Neural crest cell (in vitro differentiated cells): ENCODE measurements at regions not wholly inside any gene's neighbourhood (a gene's known extent, or its start where the extent isn't known, plus 50 kb on each side); places are given as distances from the start of the nearest gene placed in this dataset.
"Not testable (repeated sequence)": the region's sequence is repeated elsewhere in the genome, so short reads cannot be mapped to it uniquely, and the experiment has no call there.

Experiments
- DNase-seq: peaks from one replicate; pipeline ENCODE4 v3.0.0; 2021; ENCODE audit warnings: low read depth, mixed read lengths, low spot score
- H3K27ac Mint-ChIP-seq: one replicate; pipeline ENCODE4 v1.8.0; 2021; ENCODE audit warnings: mild to moderate bottlenecking, mixed read lengths; ENCODE audit not compliant: unreplicated experiment
- H3K27me3 Mint-ChIP-seq: 2 replicates; pipeline ENCODE4 v1.8.0; 2021; ENCODE audit warnings: low read depth, mild to moderate bottlenecking, mixed read lengths
- H3K36me3 Mint-ChIP-seq: 2 replicates; pipeline ENCODE4 v1.8.0; 2021; ENCODE audit warnings: low read depth, mild to moderate bottlenecking, mixed read lengths
- H3K4me1 Mint-ChIP-seq: 2 replicates; pipeline ENCODE4 v1.8.0; 2021; ENCODE audit warnings: mixed read lengths
- H3K4me3 Mint-ChIP-seq: one replicate; pipeline ENCODE4 v1.8.0; 2021; ENCODE audit warnings: mild to moderate bottlenecking, mixed read lengths
- H3K9me3 Mint-ChIP-seq: 2 replicates; pipeline ENCODE4 v1.8.0; 2021; ENCODE audit warnings: mixed read lengths
- TF ChIP-seq, protein P1 (sequence below): fragments of 200-600 bp; sonication (generic); conservative IDR thresholded peaks from 2 replicates; pipeline ENCODE4 v1.5.0; 2021; ENCODE audit warnings: antibody characterized with exemption, mild to moderate bottlenecking

DNA sequence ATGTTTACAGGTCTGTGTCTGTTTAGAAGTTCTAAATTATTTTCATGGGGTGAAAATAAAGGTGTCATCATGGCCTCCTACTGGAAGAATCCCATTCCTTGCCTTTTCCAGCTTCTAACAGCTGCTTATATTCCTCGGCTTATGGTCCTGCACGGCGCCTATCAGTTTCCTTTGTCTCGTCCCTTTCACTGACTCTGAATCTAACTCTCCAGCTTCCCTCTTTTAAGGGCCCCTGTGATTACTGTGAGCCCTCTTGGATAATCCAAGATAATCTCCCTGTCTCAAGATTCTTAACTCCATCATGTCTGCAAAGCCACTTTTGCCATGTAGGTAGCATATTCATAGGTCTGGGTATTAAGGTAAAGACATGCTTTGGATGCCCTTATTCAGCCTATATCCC is 441.0 kb upstream of the ERCC4 start:
- Mint-ChIP-seq H3K9me3 (peaks cover 4% of the 10 kb centered on the region), H3K4me1 (no peaks in the 10 kb centered on the region), H3K36me3 (peaks cover 2% of the 10 kb centered on the region), H3K4me3 (no peak overlapping the region), H3K27ac (no peak overlapping the region), H3K27me3 (peaks cover 8% of the 10 kb centered on the region)
- TF ChIP-seq, protein P1, sequence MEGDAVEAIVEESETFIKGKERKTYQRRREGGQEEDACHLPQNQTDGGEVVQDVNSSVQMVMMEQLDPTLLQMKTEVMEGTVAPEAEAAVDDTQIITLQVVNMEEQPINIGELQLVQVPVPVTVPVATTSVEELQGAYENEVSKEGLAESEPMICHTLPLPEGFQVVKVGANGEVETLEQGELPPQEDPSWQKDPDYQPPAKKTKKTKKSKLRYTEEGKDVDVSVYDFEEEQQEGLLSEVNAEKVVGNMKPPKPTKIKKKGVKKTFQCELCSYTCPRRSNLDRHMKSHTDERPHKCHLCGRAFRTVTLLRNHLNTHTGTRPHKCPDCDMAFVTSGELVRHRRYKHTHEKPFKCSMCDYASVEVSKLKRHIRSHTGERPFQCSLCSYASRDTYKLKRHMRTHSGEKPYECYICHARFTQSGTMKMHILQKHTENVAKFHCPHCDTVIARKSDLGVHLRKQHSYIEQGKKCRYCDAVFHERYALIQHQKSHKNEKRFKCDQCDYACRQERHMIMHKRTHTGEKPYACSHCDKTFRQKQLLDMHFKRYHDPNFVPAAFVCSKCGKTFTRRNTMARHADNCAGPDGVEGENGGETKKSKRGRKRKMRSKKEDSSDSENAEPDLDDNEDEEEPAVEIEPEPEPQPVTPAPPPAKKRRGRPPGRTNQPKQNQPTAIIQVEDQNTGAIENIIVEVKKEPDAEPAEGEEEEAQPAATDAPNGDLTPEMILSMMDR = no peak
- DNase-seq = no peak

DNA sequence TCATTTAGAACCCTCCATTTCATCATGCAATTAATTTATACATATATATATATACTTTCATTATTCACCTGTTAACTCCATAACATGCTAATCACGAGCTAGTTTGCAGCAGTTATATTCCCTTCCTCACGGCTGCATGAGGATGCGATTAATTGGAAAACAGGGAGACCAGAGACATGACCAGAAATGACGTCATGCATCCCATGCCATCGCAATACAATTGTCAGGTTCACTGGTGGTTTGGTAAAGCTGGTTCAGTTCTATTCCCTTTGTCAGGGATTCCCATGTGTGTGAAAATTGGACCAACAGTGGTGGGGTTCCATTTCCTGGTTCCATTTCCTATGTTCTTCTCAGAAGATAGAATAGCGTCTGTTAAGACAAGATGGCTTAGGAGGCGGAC is 440.4 kb upstream of the ERCC4 start:
- no peak for DNase-seq
- TF ChIP-seq, protein P1 = no peak
- Mint-ChIP-seq H3K27me3 (peaks cover 6% of the 10 kb centered on the region), H3K27ac (no peak overlapping the region), H3K4me1 (no peaks in the 10 kb centered on the region), H3K36me3 (peaks cover 2% of the 10 kb centered on the region), H3K4me3 (no peak overlapping the region), H3K9me3 (peaks cover 4% of the 10 kb centered on the region)

DNA sequence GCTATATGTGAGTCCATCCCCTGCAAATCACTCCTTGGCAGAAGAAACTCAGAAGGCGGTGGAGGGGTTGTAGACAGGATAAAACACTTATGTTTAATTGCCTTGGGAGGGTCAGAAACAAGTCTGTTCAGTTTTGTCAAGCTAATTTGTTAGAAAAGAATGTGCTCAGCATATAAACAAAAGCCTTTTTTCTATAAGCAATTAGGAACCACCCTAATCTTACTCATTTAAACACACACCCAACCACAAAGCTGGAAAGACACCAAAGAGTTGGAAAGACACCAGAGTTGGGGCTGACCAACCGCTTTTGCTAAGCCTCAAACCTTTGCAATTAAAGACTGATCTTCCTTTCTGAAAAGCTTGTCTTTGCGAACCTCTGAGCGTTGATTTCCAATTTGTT is 439.2 kb upstream of the ERCC4 start:
- peaks cover 2% of the 10 kb centered on the region for H3K36me3 Mint-ChIP-seq
- no peak overlapping the region for H3K27ac Mint-ChIP-seq
- TF ChIP-seq, protein P1 = no peak
- H3K4me1 Mint-ChIP-seq = no peaks in the 10 kb centered on the region
- no peak overlapping the region for H3K4me3 Mint-ChIP-seq
- peaks cover 4% of the 10 kb centered on the region for H3K9me3 Mint-ChIP-seq
- no peaks in the 10 kb centered on the region for H3K27me3 Mint-ChIP-seq
- no peak for DNase-seq

DNA sequence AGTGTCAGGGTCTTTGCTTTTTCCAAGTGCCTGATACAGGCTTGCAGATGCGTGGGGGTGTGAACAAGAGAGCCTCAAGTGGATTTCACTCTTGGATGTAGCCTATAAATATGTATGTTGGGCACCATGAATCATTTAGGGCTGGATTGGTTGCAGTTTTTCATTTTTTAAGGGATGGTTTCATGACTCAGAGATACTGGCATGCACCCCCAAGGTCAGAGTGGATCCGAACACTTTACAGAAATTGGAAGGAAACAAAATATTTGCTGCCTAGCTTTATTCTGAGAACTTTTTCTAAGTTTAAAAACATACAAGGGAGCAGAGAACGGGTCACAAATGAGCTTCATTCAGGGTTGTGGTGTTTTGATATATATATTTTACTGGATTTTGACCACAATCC is 436.8 kb upstream of the ERCC4 start:
- H3K36me3 Mint-ChIP-seq = no peaks in the 10 kb centered on the region
- H3K9me3 Mint-ChIP-seq = no peaks in the 10 kb centered on the region
- no peak overlapping the region for H3K4me3 Mint-ChIP-seq
- no peak for DNase-seq
- H3K27ac Mint-ChIP-seq = no peak overlapping the region
- no peaks in the 10 kb centered on the region for H3K4me1 Mint-ChIP-seq
- H3K27me3 Mint-ChIP-seq = no peaks in the 10 kb centered on the region
- TF ChIP-seq, protein P1 = no peak

DNA sequence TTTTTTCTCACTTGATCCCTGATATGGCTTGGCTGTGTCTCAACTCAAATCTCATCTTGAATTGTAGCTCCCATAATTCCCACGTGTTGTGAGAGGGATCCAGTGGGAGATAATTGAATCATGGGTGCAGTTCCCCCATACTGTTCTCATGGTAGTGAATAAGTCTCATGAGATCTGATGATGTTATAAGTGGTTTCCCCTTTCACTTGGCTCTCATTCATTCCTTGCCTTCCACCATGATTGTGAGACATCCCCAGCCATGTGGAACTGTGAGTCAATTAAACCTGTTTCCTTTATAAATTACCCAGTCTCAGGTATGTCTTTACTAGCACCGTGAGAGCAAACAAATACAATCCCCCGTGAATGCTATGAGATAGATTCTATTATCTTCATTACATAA is 430.5 kb upstream of the ERCC4 start:
- peaks cover 11% of the 10 kb centered on the region for H3K27me3 Mint-ChIP-seq
- DNase-seq, H3K36me3 Mint-ChIP-seq, H3K27ac Mint-ChIP-seq, H3K4me1 Mint-ChIP-seq, H3K9me3 Mint-ChIP-seq, H3K4me3 Mint-ChIP-seq: not testable (repeated sequence)

DNA sequence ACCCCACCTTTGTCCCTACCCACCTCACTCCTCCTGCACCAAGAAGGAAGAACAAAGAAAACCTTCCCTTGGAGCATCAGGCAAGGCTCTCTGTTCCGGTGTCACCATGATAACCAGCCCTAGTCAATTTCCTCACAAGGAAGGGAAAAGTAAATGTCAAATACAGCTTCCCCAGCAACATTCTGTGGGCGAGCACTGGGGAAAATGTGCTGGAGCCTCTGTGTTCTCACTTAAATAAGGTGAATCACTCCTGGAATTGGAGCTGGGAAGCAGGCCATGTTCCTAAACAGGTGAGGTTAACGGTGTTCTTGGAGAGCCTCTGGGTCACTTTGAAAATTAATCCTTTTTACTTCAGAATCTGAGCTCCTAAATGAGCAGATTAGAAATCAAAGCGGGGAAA is 427.9 kb upstream of the ERCC4 start:
- no peak for DNase-seq
- H3K36me3 Mint-ChIP-seq = no peaks in the 10 kb centered on the region
- H3K27me3 Mint-ChIP-seq = peaks cover 16% of the 10 kb centered on the region
- no peaks in the 10 kb centered on the region for H3K4me1 Mint-ChIP-seq
- H3K9me3 Mint-ChIP-seq = no peaks in the 10 kb centered on the region
- H3K27ac Mint-ChIP-seq = no peak overlapping the region
- no peak overlapping the region for H3K4me3 Mint-ChIP-seq
- TF ChIP-seq, protein P1 = no peak
